IPS-18a (cell line): ENCODE measurements at regions not wholly inside any gene's neighbourhood (a gene's known extent, or its start where the extent isn't known, plus 50 kb on each side); places are given as distances from the start of the nearest gene placed in this dataset.

Experiments
- H3K27ac ChIP-seq: one replicate; pipeline ENCODE4 v1.5.1; 2013; ENCODE audit warnings: low read length
- H3K27me3 ChIP-seq: one replicate; pipeline ENCODE4 v1.6.1; 2013; ENCODE audit warnings: mild to moderate bottlenecking, low read length; ENCODE audit not compliant: control insufficient read depth, insufficient read depth
- H3K36me3 ChIP-seq: one replicate; pipeline ENCODE4 v1.6.1; 2013; ENCODE audit warnings: low read depth, low read length; ENCODE audit not compliant: control insufficient read depth
- H3K4me1 ChIP-seq: one replicate; pipeline ENCODE4 v1.6.1; 2013; ENCODE audit warnings: low read depth, low read length; ENCODE audit not compliant: control insufficient read depth
- H3K4me3 ChIP-seq: one replicate; pipeline ENCODE4 v1.5.1; 2013; ENCODE audit warnings: low read length
- H3K9ac ChIP-seq: one replicate; pipeline ENCODE4 v1.6.1; 2013; ENCODE audit warnings: mild to moderate bottlenecking, low read length, moderate library complexity
- H3K9me3 ChIP-seq: one replicate; pipeline ENCODE4 v1.6.1; 2013; ENCODE audit warnings: low read depth, low read length; ENCODE audit not compliant: control insufficient read depth

DNA sequence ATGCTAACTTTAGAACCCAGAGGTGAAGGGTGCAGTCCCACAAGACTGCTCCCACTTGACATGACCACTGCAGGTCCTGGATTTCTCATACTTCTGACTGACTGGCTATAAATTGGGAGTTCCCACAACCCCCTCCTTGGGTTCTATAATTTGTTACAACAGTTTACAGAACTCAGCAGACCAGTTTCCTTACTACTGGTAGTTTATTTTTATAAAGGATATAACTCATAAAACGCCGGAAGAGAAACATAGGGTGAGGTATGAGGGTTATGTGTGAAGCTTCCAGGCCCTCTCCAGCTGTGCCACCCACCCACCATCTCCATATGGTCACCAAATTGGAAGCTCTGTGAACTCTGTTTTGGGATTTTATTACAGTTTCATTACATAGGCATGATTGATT, 839.6 kb downstream of the TSN start:
- Histone ChIP-seq H3K9ac (no peak overlapping the region), H3K27ac (no peak overlapping the region), H3K9me3 (no peaks in the 10 kb centered on the region), H3K4me1 (no peaks in the 10 kb centered on the region), H3K27me3 (no peaks in the 10 kb centered on the region), H3K4me3 (no peak overlapping the region), H3K36me3 (no peaks in the 10 kb centered on the region)

GRCh38 chr2:122596598-122596997, 841.1 kb downstream of the TSN start:
- no peak overlapping the region for H3K9ac ChIP-seq

DNA sequence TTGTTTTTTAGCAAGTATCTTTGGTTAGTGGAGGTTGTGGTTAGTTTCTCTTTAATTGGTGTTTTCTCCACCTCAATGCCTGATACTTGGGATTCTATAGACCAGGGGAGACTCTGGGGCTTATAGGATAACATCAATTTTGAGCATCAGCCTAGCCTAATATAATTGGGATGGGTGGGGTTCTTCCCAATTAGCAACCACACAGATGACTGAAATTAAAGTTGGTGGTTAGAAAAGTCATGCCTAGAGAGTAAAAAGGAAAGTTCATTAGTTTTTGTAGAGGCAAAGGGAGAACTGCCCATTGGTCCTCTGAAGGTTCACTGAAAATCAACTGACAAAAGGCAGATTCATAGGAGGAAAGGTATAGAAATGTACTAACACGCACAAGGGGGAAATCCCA, 843.3 kb downstream of the TSN start:
- Histone ChIP-seq H3K36me3 (no peaks in the 10 kb centered on the region), H3K9ac (no peak overlapping the region), H3K27me3 (no peaks in the 10 kb centered on the region), H3K27ac (no peak overlapping the region), H3K9me3 (no peaks in the 10 kb centered on the region), H3K4me3 (no peak overlapping the region), H3K4me1 (no peaks in the 10 kb centered on the region)

More at GRCh38 chr2:122596598-122596997, 841.1 kb downstream of the TSN start:
- Histone ChIP-seq H3K36me3 (no peaks in the 10 kb centered on the region), H3K9me3 (no peaks in the 10 kb centered on the region), H3K4me3 (no peak overlapping the region), H3K27me3 (no peaks in the 10 kb centered on the region), H3K4me1 (no peaks in the 10 kb centered on the region), H3K27ac (no peak overlapping the region)

GRCh38 chr2:122610948-122611609, 855.6 kb downstream of the TSN start:
- no peaks in the 10 kb centered on the region for H3K4me1 ChIP-seq
- no peaks in the 10 kb centered on the region for H3K36me3 ChIP-seq
- H3K27me3 ChIP-seq = no peaks in the 10 kb centered on the region
- H3K27ac ChIP-seq = no peak overlapping the region
- no peak overlapping the region for H3K9ac ChIP-seq
- H3K9me3 ChIP-seq = no peaks in the 10 kb centered on the region
- H3K4me3 ChIP-seq = no peak overlapping the region

DNA sequence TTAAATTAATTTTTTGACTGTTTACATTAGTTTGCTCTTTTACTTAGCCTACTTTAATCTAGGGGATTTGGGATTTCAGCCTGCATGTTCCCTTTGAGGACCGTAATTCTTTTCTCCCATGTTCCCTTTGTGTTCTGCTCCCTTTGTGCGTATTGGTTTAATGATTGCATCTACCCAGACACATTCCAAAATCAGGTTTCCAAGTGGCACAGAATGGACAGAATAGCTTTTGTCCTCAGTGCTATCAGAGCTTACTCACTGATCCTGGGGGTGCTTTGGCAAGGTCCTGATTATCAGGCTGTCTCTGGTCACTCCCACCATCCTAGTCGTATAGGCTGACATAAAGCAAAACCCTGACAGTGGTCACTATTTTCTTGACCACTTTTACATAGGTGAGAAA, 867.5 kb downstream of the TSN start:
- H3K9me3 ChIP-seq = no peaks in the 10 kb centered on the region
- H3K36me3 ChIP-seq = no peaks in the 10 kb centered on the region
- H3K9ac ChIP-seq = no peak overlapping the region
- H3K4me3 ChIP-seq = no peak overlapping the region
- H3K27me3 ChIP-seq = no peaks in the 10 kb centered on the region
- peaks cover 14% of the 10 kb centered on the region for H3K4me1 ChIP-seq
- no peak overlapping the region for H3K27ac ChIP-seq

GRCh38 chr2:122627388-122627787, 871.9 kb downstream of the TSN start:
- Histone ChIP-seq H3K4me1 (peaks cover 5% of the 10 kb centered on the region), H3K9ac (no peak overlapping the region), H3K27ac (no peak overlapping the region), H3K4me3 (no peak overlapping the region), H3K36me3 (no peaks in the 10 kb centered on the region), H3K27me3 (no peaks in the 10 kb centered on the region), H3K9me3 (no peaks in the 10 kb centered on the region)

GRCh38 chr2:122634256-122634655, 878.8 kb downstream of the TSN start:
- H3K4me3 ChIP-seq = no peak overlapping the region
- no peaks in the 10 kb centered on the region for H3K9me3 ChIP-seq
- no peak overlapping the region for H3K27ac ChIP-seq
- no peaks in the 10 kb centered on the region for H3K4me1 ChIP-seq
- H3K9ac ChIP-seq = no peak overlapping the region
- no peaks in the 10 kb centered on the region for H3K36me3 ChIP-seq
- no peaks in the 10 kb centered on the region for H3K27me3 ChIP-seq

GRCh38 chr2:122634920-122635319, 879.5 kb downstream of the TSN start:
- Histone ChIP-seq H3K4me3 (no peak overlapping the region), H3K9me3 (no peaks in the 10 kb centered on the region), H3K27ac (no peak overlapping the region), H3K27me3 (no peaks in the 10 kb centered on the region), H3K4me1 (no peaks in the 10 kb centered on the region), H3K9ac (no peak overlapping the region), H3K36me3 (no peaks in the 10 kb centered on the region)

DNA sequence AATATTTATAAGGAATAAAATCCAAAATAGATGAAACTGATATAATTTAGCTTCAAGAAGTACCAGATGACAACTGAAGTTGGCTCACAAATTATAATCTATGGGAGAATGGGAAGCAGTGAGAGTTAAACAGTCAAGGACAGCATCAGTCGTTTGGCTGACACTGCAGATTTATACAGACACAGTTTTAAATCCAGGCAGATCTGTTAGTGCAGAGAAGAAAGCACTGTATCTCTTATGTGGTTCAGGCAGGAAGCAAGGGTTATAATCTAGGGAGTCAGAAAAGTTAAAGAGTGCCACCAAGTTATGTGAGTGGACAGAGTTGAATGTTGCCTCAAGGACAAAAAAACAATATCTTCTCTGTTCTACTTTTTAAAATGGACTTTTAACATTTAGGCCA, 880.2 kb downstream of the TSN start:
- no peak overlapping the region for H3K4me3 ChIP-seq
- H3K9ac ChIP-seq = no peak overlapping the region
- no peaks in the 10 kb centered on the region for H3K36me3 ChIP-seq
- no peaks in the 10 kb centered on the region for H3K9me3 ChIP-seq
- H3K4me1 ChIP-seq = no peaks in the 10 kb centered on the region
- H3K27me3 ChIP-seq = no peaks in the 10 kb centered on the region
- no peak overlapping the region for H3K27ac ChIP-seq

DNA sequence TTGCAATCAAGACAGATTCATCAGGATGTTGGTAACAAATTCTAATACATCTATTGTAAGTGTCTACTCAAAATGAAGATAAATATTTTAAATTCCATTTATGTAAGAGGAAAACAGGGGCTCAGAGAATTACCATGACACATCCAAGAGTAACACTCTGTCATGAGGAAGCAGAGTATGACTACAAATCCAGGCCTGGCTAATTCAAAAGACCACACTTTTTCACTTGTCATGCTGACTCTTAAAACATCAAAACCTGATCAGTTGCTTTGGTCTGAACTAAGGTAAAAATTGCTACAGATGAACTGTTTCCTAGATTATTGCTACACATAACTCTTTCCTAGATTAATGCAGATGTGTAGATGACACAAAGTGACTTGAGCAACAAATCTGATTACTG, 880.6 kb downstream of the TSN start:
- Histone ChIP-seq H3K9ac (no peak overlapping the region), H3K9me3 (no peaks in the 10 kb centered on the region), H3K27ac (no peak overlapping the region), H3K4me1 (no peaks in the 10 kb centered on the region), H3K36me3 (no peaks in the 10 kb centered on the region), H3K27me3 (no peaks in the 10 kb centered on the region), H3K4me3 (no peak overlapping the region)

DNA sequence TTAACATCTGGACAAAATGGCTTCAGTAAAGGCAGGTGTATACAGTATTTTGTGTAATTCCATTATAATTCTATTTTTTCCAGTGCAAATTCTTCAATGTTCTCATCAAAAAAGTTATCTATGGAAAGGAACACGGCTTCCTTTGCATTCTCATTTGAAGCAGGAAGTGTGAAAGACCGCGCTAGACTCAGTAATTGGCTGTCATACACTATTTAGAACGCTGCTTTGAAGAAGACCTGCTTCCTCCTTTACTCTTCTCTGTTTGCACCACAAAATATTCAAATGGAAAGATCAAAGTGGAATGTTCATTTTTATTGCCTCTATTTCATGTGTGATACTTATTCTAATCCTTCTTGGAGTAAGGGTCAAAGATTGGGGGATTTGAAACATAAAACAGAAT, 883.7 kb downstream of the TSN start:
- Histone ChIP-seq H3K9me3 (no peaks in the 10 kb centered on the region), H3K4me3 (no peak overlapping the region), H3K27me3 (no peaks in the 10 kb centered on the region), H3K9ac (no peak overlapping the region), H3K4me1 (no peaks in the 10 kb centered on the region), H3K27ac (no peak overlapping the region), H3K36me3 (no peaks in the 10 kb centered on the region)

DNA sequence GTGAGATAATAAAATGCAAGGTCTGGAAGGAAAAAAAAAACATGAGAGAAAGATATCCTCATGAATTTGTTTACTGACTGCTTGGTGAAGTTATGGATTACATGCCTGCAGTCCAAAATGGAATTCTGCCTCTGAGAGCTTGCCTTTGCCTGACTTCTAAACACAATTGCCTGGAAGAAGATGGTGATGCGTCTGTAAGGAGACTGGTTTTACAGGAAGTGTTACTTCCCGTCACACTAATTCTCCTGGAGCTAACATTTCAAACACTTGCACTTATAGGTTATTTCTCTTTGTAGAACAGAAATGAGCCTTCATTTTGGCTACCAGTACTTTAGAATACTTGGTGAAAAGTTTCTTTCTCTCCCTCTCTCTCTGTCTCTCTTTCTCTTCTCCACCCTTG, 884.3 kb downstream of the TSN start:
- no peaks in the 10 kb centered on the region for H3K4me1 ChIP-seq
- no peaks in the 10 kb centered on the region for H3K36me3 ChIP-seq
- H3K27me3 ChIP-seq = no peaks in the 10 kb centered on the region
- no peak overlapping the region for H3K4me3 ChIP-seq
- no peak overlapping the region for H3K9ac ChIP-seq
- H3K9me3 ChIP-seq = no peaks in the 10 kb centered on the region
- no peak overlapping the region for H3K27ac ChIP-seq
